K562 (cell line): ENCODE measurements at regions not wholly inside any gene's neighbourhood (a gene's known extent, or its start where the extent isn't known, plus 50 kb on each side); places are given as distances from the start of the nearest gene placed in this dataset.

ENCODE experiments used
- GABPA ChIP-seq: fragments of 200-800 bp; sonication (Bioruptor generic); conservative IDR thresholded peaks from 2 replicates; pipeline ENCODE4 v1.6.1; 2016; ENCODE audit warnings: low read depth, missing genetic modification characterization, missing compliant biosample characterization
- SETDB1 ChIP-seq: IDR thresholded peaks from one replicate; pipeline ENCODE4 v1.6.1; 2012; ENCODE audit warnings: low read length, control low read depth, inconsistent platforms
- TF ChIP-seq, protein P1 (sequence below), 3 experiments: IDR thresholded peaks in 2 of 3; conservative IDR thresholded peaks in 1 of 3; 2 replicates each; pipeline ENCODE4 v1.5.1; 2011 to 2012; ENCODE audit warnings: low read length in 3 of 3, mild to moderate bottlenecking in 3 of 3, control low read depth in 2 of 3, improper control_type of control experiment in 1 of 3, inconsistent platforms in 1 of 3, low read depth in 1 of 3, mixed read lengths in 1 of 3, moderate library complexity in 1 of 3; ENCODE audit not compliant: insufficient read depth in 2 of 3
- TF ChIP-seq, protein P2 (sequence below): fragments of 450-650 bp; formaldehyde crosslinking; IDR thresholded peaks from 2 replicates; pipeline ENCODE4 v1.4.0; 2022; ENCODE audit warnings: missing genetic modification characterization

DNA sequence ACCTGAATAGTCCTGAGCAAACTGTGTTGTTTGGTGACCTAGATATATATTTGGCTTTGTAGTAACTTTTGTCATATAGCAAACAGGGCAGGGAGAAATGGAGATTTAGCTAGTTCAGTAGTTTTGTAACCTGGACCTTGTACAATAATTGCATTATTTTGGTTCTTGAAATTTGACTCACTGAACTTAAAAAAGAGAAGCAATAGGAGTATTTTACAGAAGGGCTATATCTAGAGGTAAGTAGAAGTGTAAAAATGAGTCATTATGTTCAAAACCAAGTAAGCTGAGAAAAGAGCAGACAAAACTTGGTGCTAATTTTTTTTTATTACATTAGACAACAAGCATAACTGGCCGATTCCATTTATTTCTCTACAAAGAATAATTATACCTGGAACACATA is 505.4 kb downstream of the ZIC1 start:
- TF ChIP-seq, protein P1, sequence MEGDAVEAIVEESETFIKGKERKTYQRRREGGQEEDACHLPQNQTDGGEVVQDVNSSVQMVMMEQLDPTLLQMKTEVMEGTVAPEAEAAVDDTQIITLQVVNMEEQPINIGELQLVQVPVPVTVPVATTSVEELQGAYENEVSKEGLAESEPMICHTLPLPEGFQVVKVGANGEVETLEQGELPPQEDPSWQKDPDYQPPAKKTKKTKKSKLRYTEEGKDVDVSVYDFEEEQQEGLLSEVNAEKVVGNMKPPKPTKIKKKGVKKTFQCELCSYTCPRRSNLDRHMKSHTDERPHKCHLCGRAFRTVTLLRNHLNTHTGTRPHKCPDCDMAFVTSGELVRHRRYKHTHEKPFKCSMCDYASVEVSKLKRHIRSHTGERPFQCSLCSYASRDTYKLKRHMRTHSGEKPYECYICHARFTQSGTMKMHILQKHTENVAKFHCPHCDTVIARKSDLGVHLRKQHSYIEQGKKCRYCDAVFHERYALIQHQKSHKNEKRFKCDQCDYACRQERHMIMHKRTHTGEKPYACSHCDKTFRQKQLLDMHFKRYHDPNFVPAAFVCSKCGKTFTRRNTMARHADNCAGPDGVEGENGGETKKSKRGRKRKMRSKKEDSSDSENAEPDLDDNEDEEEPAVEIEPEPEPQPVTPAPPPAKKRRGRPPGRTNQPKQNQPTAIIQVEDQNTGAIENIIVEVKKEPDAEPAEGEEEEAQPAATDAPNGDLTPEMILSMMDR (IDR thresholded peaks at IDR 0.05 in 2 of 3, conservative IDR thresholded peaks at IDR 0.05 in 1 of 3; ENCODE audit: insufficient read depth in 2 of 3, low read depth in 1 of 3, low read length in 3 of 3): no peak
- no peak for TF ChIP-seq GABPA (tag)
- TF ChIP-seq, protein P2, sequence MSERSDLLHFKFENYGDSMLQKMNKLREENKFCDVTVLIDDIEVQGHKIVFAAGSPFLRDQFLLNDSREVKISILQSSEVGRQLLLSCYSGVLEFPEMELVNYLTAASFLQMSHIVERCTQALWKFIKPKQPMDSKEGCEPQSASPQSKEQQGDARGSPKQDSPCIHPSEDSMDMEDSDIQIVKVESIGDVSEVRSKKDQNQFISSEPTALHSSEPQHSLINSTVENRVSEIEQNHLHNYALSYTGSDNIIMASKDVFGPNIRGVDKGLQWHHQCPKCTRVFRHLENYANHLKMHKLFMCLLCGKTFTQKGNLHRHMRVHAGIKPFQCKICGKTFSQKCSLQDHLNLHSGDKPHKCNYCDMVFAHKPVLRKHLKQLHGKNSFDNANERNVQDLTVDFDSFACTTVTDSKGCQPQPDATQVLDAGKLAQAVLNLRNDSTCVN (CRISPR knock-in tag): no peak
- TF ChIP-seq SETDB1: no peak
